Upper lobe of left lung (tissue), 4 donors: ENCODE measurements at regions not wholly inside any gene's neighbourhood (a gene's known extent, or its start where the extent isn't known, plus 50 kb on each side); places are given as distances from the start of the nearest gene placed in this dataset.

Source experiments
- CTCF ChIP-seq, 6 experiments: fragments of 450-650 bp in 4 of 6; fragments of 200-600 bp in 2 of 6; sonication (generic) in 2 of 6; IDR thresholded peaks; one replicate each; pipeline ENCODE4 v1.5.1; 2016 to 2019; ENCODE audit warnings: antibody characterized with exemption in 6 of 6
- EP300 ChIP-seq, 4 donors: sonication (generic); formaldehyde crosslinking; IDR thresholded peaks; one replicate each; pipeline ENCODE4 v1.5.1; 2017; ENCODE audit warnings: antibody characterized with exemption in 4 of 4, control low read depth in 2 of 4

- no peak for TF ChIP-seq CTCF (IDR thresholded peaks at IDR 0.05)
- no peak for TF ChIP-seq EP300 (IDR thresholded peaks at IDR 0.05)
These were observed 302.7 kb upstream of the TFAP2D start for GRCh38 chr6:50410579-50410978.
